ENCODE measurements at regions not wholly inside any gene's neighbourhood (a gene's known extent, or its start where the extent isn't known, plus 50 kb on each side); places are given as distances from the start of the nearest gene placed in this dataset.

DNA sequence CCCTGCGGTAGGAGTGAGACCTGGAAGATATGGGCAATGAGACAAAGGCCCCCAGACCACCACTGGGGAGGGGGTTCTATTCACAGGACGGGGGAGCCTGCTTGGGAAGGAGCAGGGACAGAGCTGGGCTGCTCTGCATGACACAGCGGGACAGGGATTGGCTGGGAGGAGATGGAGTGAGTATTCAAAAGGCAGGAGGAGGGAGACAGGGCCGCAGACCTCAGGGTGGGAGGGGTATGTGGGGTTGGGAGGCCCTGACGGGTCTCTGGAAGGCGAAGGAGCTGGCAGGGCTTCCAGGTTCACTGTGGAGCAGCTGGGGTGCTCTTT lies 60.8 kb upstream of the RPS6KA2 start:
- TF ChIP-seq POLR2AphosphoS5 (IDR thresholded peaks at IDR 0.05; ENCODE audit: low read depth, low read length) (no peak), SIN3A (IDR thresholded peaks at IDR 0.05; ENCODE audit: borderline replicate concordance, insufficient read depth, low read length) (no peak), FOXP2 (optimal IDR thresholded peaks at IDR 0.05; ENCODE audit: borderline replicate concordance, extremely low read depth, extremely low read length, insufficient read depth) (no peak)
- TF ChIP-seq, protein P1, sequence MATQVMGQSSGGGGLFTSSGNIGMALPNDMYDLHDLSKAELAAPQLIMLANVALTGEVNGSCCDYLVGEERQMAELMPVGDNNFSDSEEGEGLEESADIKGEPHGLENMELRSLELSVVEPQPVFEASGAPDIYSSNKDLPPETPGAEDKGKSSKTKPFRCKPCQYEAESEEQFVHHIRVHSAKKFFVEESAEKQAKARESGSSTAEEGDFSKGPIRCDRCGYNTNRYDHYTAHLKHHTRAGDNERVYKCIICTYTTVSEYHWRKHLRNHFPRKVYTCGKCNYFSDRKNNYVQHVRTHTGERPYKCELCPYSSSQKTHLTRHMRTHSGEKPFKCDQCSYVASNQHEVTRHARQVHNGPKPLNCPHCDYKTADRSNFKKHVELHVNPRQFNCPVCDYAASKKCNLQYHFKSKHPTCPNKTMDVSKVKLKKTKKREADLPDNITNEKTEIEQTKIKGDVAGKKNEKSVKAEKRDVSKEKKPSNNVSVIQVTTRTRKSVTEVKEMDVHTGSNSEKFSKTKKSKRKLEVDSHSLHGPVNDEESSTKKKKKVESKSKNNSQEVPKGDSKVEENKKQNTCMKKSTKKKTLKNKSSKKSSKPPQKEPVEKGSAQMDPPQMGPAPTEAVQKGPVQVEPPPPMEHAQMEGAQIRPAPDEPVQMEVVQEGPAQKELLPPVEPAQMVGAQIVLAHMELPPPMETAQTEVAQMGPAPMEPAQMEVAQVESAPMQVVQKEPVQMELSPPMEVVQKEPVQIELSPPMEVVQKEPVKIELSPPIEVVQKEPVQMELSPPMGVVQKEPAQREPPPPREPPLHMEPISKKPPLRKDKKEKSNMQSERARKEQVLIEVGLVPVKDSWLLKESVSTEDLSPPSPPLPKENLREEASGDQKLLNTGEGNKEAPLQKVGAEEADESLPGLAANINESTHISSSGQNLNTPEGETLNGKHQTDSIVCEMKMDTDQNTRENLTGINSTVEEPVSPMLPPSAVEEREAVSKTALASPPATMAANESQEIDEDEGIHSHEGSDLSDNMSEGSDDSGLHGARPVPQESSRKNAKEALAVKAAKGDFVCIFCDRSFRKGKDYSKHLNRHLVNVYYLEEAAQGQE (IDR thresholded peaks at IDR 0.05; ENCODE audit: insufficient read depth in 1 of 2, low read depth in 2 of 2, low read length in 2 of 2): no peak

Data from PFSK-1 (cell line).